Astrocyte (in vitro differentiated cells and primary cell): ENCODE measurements at regions not wholly inside any gene's neighbourhood (a gene's known extent, or its start where the extent isn't known, plus 50 kb on each side); places are given as distances from the start of the nearest gene placed in this dataset.

Source experiments
- CTCF ChIP-seq: IDR thresholded peaks from 2 replicates; pipeline ENCODE4 v1.5.1; 2011; ENCODE audit warnings: low read depth, mild to moderate bottlenecking, inconsistent platforms, low read length, moderate library complexity; ENCODE audit not compliant: insufficient read depth
- EZH2 ChIP-seq: IDR thresholded peaks from 2 replicates; pipeline ENCODE4 v1.6.1; 2012; ENCODE audit warnings: mild to moderate bottlenecking, low read length, inconsistent platforms; ENCODE audit not compliant: insufficient read depth

GRCh38 chr3:107116251-107116650, 261.0 kb upstream of the CCDC54 start:
- TF ChIP-seq CTCF (no peak), EZH2 (no peak)
